Panc1 (cell line): ENCODE measurements at regions not wholly inside any gene's neighbourhood (a gene's known extent, or its start where the extent isn't known, plus 50 kb on each side); places are given as distances from the start of the nearest gene placed in this dataset.

ENCODE experiments used
- POLR2AphosphoS5 ChIP-seq: IDR thresholded peaks from 2 replicates; pipeline ENCODE4 v1.6.1; 2012; ENCODE audit warnings: mild to moderate bottlenecking, low read depth, low read length, moderate library complexity
- TCF7L2 ChIP-seq: IDR thresholded peaks from 2 replicates; pipeline ENCODE4 v1.6.1; 2011; ENCODE audit warnings: mild to moderate bottlenecking, low read depth, low read length, inconsistent platforms
- TF ChIP-seq, protein P1 (sequence below): fragments of 450-650 bp; IDR thresholded peaks from 2 replicates; pipeline ENCODE4 v1.5.1; 2017; ENCODE audit warnings: mild to moderate bottlenecking
- TF ChIP-seq, protein P2 (sequence below), 2 experiments: IDR thresholded peaks; 2 replicates each; pipeline ENCODE4 v1.6.1; 2011 to 2012; ENCODE audit warnings: low read depth in 2 of 2, control low read depth in 1 of 2, low read length in 1 of 2, mild to moderate bottlenecking in 1 of 2, moderate library complexity in 1 of 2; ENCODE audit not compliant: insufficient read depth in 1 of 2

DNA sequence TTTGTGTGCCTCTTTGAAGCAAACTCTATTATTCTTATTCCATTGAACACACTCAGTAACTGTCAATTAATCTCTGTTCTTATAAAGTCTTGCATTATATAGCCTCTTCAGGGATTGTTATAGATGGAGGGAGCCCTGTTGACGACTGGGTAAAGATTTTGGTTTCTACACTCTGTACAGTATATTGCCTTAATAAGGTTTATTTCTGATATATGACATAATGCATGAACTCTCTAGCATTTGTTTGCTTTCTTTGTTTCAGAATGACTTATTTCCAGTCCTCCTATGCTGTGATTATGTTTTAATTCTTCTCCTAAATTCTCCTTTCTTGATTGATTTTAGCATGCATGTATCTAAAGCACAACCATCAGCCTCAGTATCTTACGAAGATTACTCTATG lies 494.9 kb downstream of the DIPK2A start:
- TF ChIP-seq, protein P1, sequence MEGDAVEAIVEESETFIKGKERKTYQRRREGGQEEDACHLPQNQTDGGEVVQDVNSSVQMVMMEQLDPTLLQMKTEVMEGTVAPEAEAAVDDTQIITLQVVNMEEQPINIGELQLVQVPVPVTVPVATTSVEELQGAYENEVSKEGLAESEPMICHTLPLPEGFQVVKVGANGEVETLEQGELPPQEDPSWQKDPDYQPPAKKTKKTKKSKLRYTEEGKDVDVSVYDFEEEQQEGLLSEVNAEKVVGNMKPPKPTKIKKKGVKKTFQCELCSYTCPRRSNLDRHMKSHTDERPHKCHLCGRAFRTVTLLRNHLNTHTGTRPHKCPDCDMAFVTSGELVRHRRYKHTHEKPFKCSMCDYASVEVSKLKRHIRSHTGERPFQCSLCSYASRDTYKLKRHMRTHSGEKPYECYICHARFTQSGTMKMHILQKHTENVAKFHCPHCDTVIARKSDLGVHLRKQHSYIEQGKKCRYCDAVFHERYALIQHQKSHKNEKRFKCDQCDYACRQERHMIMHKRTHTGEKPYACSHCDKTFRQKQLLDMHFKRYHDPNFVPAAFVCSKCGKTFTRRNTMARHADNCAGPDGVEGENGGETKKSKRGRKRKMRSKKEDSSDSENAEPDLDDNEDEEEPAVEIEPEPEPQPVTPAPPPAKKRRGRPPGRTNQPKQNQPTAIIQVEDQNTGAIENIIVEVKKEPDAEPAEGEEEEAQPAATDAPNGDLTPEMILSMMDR = no peak
- TF ChIP-seq POLR2AphosphoS5 = no peak
- TF ChIP-seq, protein P2, sequence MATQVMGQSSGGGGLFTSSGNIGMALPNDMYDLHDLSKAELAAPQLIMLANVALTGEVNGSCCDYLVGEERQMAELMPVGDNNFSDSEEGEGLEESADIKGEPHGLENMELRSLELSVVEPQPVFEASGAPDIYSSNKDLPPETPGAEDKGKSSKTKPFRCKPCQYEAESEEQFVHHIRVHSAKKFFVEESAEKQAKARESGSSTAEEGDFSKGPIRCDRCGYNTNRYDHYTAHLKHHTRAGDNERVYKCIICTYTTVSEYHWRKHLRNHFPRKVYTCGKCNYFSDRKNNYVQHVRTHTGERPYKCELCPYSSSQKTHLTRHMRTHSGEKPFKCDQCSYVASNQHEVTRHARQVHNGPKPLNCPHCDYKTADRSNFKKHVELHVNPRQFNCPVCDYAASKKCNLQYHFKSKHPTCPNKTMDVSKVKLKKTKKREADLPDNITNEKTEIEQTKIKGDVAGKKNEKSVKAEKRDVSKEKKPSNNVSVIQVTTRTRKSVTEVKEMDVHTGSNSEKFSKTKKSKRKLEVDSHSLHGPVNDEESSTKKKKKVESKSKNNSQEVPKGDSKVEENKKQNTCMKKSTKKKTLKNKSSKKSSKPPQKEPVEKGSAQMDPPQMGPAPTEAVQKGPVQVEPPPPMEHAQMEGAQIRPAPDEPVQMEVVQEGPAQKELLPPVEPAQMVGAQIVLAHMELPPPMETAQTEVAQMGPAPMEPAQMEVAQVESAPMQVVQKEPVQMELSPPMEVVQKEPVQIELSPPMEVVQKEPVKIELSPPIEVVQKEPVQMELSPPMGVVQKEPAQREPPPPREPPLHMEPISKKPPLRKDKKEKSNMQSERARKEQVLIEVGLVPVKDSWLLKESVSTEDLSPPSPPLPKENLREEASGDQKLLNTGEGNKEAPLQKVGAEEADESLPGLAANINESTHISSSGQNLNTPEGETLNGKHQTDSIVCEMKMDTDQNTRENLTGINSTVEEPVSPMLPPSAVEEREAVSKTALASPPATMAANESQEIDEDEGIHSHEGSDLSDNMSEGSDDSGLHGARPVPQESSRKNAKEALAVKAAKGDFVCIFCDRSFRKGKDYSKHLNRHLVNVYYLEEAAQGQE (IDR thresholded peaks at IDR 0.05; ENCODE audit: insufficient read depth in 1 of 2, low read depth in 2 of 2, low read length in 1 of 2) = no peak
- TF ChIP-seq TCF7L2 = no peak
